ENCODE measurements at regions not wholly inside any gene's neighbourhood (a gene's known extent, or its start where the extent isn't known, plus 50 kb on each side); places are given as distances from the start of the nearest gene placed in this dataset.

- CTCF ChIA-PET, result no interaction called here
- no peak for DNase-seq (ENCODE audit: low read depth, low spot score)
- TF ChIP-seq CTCF (IDR thresholded peaks at IDR 0.05; ENCODE audit: low read depth, low read length), result no peak
- Histone ChIP-seq H3K9me3 (ENCODE audit: control insufficient read depth, insufficient read depth, low read length) (peaks cover 55% of the 10 kb centered on the region), H3K4me3 (ENCODE audit: low read depth, low read length) (no peak overlapping the region), H3K27ac (ENCODE audit: low read depth, low read length) (no peak overlapping the region), H3K27me3 (ENCODE audit: control insufficient read depth, insufficient read depth, low read length) (no peaks in the 10 kb centered on the region)
- POLR2A ChIA-PET, result no interaction called here
Observed at GRCh38 chr6:168130697-168131371, 51.8 kb upstream of the FRMD1 start.

- Histone ChIP-seq H3K27me3 (ENCODE audit: control insufficient read depth, insufficient read depth, low read length) (no peaks in the 10 kb centered on the region), H3K4me3 (ENCODE audit: low read depth, low read length) (no peak overlapping the region), H3K9me3 (ENCODE audit: control insufficient read depth, insufficient read depth, low read length) (peaks cover 58% of the 10 kb centered on the region), H3K27ac (ENCODE audit: low read depth, low read length) (no peak overlapping the region)
- ChIA-PET POLR2A (no interaction called here), CTCF (no interaction called here)
- TF ChIP-seq CTCF (IDR thresholded peaks at IDR 0.05; ENCODE audit: low read depth, low read length), result no peak
- DNase-seq (ENCODE audit: low read depth, low spot score), result no peak
Observed at GRCh38 chr6:168130168-168130696, 51.2 kb upstream of the FRMD1 start.

GRCh38 chr6:168129292-168130167 lies 50.5 kb upstream of the FRMD1 start:
- Histone ChIP-seq H3K9me3 (ENCODE audit: control insufficient read depth, insufficient read depth, low read length) (peaks cover 64% of the 10 kb centered on the region), H3K4me3 (ENCODE audit: low read depth, low read length) (no peak overlapping the region), H3K27me3 (ENCODE audit: control insufficient read depth, insufficient read depth, low read length) (no peaks in the 10 kb centered on the region), H3K27ac (ENCODE audit: low read depth, low read length) (no peak overlapping the region)
- CTCF ChIA-PET, result no interaction called here
- POLR2A ChIA-PET, result no interaction called here
- DNase-seq (ENCODE audit: low read depth, low spot score), result no peak
- TF ChIP-seq CTCF (IDR thresholded peaks at IDR 0.05; ENCODE audit: low read depth, low read length), result no peak

- Histone ChIP-seq H3K4me3 (ENCODE audit: low read depth, low read length) (no peak overlapping the region), H3K27me3 (ENCODE audit: control insufficient read depth, insufficient read depth, low read length) (no peaks in the 10 kb centered on the region), H3K27ac (ENCODE audit: low read depth, low read length) (no peak overlapping the region), H3K9me3 (ENCODE audit: control insufficient read depth, insufficient read depth, low read length) (peaks cover 64% of the 10 kb centered on the region)
- no peak for TF ChIP-seq CTCF (IDR thresholded peaks at IDR 0.05; ENCODE audit: low read depth, low read length)
- POLR2A ChIA-PET, result no interaction called here
- CTCF ChIA-PET, result no interaction called here
- no peak for DNase-seq (ENCODE audit: low read depth, low spot score)
Observed at GRCh38 chr6:168128631-168129291, 49.7 kb upstream of the FRMD1 start.
